ENCODE measurements at regions not wholly inside any gene's neighbourhood (a gene's known extent, or its start where the extent isn't known, plus 50 kb on each side); places are given as distances from the start of the nearest gene placed in this dataset.

GRCh38 chr20:58162986-58163385, 65.5 kb downstream of the ANKRD60 start:
- no peaks in the 10 kb centered on the region for H3K9me3 ChIP-seq (replicated peaks; ENCODE audit: low read length)
- no peaks in the 10 kb centered on the region for H3K27me3 ChIP-seq (ENCODE audit: control insufficient read depth, insufficient read depth, low read length)
- H3K4me1 ChIP-seq (ENCODE audit: control insufficient read depth, insufficient read depth, low read length): peaks cover 18% of the 10 kb centered on the region
- H3K4me3 ChIP-seq (ENCODE audit: low read length): no peak overlapping the region
- H3K4me2 ChIP-seq (ENCODE audit: low read length): no peak overlapping the region
- no peak overlapping the region for H3K9ac ChIP-seq (ENCODE audit: low read depth, low read length)
- no peaks in the 10 kb centered on the region for H3K36me3 ChIP-seq (ENCODE audit: insufficient read depth, low read length)

DNA sequence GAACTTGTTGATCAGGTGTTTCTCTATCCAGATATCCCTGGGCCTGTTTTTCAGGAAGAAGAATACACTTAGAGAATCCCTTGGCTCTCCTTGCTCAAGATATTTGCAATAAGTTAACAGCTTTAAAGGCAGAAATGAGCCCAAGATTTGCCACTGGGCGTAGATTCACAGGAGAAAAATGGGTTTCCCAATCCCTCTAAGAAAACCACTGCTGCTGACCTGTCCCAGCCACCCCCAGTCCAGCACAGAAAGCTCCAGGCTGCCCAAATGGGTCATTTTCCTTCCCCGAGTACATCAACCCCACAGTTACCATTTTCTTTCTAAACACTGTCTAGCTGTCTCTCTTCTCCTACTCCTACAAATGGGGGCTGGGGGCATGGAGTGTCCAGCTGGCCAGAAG, 67.3 kb downstream of the ANKRD60 start:
- Histone ChIP-seq H3K27me3 (ENCODE audit: control insufficient read depth, insufficient read depth, low read length) (peaks cover 2% of the 10 kb centered on the region), H3K4me1 (ENCODE audit: control insufficient read depth, insufficient read depth, low read length) (peaks cover 18% of the 10 kb centered on the region), H3K9me3 (replicated peaks; ENCODE audit: low read length) (no peaks in the 10 kb centered on the region), H3K4me2 (ENCODE audit: low read length) (no peak overlapping the region), H3K9ac (ENCODE audit: low read depth, low read length) (no peak overlapping the region), H3K36me3 (ENCODE audit: insufficient read depth, low read length) (no peaks in the 10 kb centered on the region), H3K4me3 (ENCODE audit: low read length) (no peak overlapping the region)

DNA sequence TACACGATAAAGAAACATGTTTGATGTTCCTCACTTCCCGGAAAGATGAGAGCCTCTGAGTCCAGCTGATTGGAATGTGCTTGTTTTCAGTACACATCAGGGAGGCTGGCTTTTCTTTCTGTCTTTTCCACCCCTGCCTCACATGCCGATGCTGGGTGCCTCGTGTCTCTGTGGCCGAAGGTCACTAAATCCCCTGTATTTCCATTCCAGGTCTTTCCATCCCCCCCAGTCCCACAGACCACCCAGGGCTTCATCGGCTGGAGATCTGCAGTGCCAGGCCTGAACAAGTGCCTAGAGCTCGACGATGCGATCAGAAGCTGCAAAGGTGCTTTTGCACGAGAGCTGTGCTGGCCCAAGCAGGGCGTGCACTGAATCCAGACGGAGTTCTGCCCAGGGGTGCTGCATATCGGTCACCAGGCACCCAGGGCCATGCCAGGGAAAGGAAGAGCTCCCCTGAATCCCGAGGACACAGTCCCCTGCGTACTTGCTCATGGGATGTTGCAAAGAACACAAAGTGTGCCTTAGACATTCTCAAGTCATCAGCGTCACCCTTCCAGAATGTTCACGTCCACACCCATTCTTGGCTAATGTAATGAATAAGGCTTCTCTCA, 67.9 kb downstream of the ANKRD60 start:
- H3K4me3 ChIP-seq (ENCODE audit: low read length): no peak overlapping the region
- H3K4me2 ChIP-seq (ENCODE audit: low read length): peak overlapping the region; percentile 32
- H3K9me3 ChIP-seq (replicated peaks; ENCODE audit: low read length): no peaks in the 10 kb centered on the region
- peak overlapping the region; percentile 57 for H3K9ac ChIP-seq (ENCODE audit: low read depth, low read length)
- peaks cover 2% of the 10 kb centered on the region for H3K27me3 ChIP-seq (ENCODE audit: control insufficient read depth, insufficient read depth, low read length)
- H3K4me1 ChIP-seq (ENCODE audit: control insufficient read depth, insufficient read depth, low read length): peaks cover 18% of the 10 kb centered on the region
- H3K36me3 ChIP-seq (ENCODE audit: insufficient read depth, low read length): no peaks in the 10 kb centered on the region

- no peaks in the 10 kb centered on the region for H3K36me3 ChIP-seq (ENCODE audit: insufficient read depth, low read length)
- no peaks in the 10 kb centered on the region for H3K9me3 ChIP-seq (replicated peaks; ENCODE audit: low read length)
- H3K4me2 ChIP-seq (ENCODE audit: low read length): no peak overlapping the region
- H3K4me1 ChIP-seq (ENCODE audit: control insufficient read depth, insufficient read depth, low read length): peaks cover 6% of the 10 kb centered on the region
- H3K27me3 ChIP-seq (ENCODE audit: control insufficient read depth, insufficient read depth, low read length): peaks cover 25% of the 10 kb centered on the region
- no peak overlapping the region for H3K4me3 ChIP-seq (ENCODE audit: low read length)
- no peak overlapping the region for H3K9ac ChIP-seq (ENCODE audit: low read depth, low read length)
These were observed 73.1 kb downstream of the ANKRD60 start for GRCh38 chr20:58155148-58155925.

- Histone ChIP-seq H3K4me3 (ENCODE audit: low read length) (no peak overlapping the region), H3K36me3 (ENCODE audit: insufficient read depth, low read length) (no peaks in the 10 kb centered on the region), H3K9me3 (replicated peaks; ENCODE audit: low read length) (no peaks in the 10 kb centered on the region), H3K9ac (ENCODE audit: low read depth, low read length) (no peak overlapping the region), H3K27me3 (ENCODE audit: control insufficient read depth, insufficient read depth, low read length) (peaks cover 34% of the 10 kb centered on the region), H3K4me2 (ENCODE audit: low read length) (no peak overlapping the region), H3K4me1 (ENCODE audit: control insufficient read depth, insufficient read depth, low read length) (no peaks in the 10 kb centered on the region)
These were observed 74.3 kb downstream of the ANKRD60 start for GRCh38 chr20:58154113-58154512.

DNA sequence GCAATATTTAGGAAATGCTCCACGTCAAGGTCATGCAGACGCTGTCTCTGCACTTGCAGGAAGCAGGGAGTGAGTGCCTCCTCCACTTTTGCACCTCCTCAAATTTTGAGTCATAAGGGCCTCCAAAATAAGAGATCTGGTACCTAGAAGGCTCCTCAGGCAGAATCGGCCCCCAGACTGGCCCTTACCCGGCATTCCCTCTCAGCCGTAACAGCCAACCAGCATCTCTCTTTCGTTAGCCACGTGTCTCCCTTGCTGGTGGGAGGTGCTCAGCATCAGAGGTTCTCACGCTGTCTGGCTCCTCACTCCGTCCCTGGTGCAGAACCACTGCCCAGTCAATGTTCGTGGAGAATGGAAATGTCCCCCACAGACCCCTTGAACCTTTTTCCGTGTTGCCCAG, 75.3 kb downstream of the ANKRD60 start:
- no peak overlapping the region for H3K9ac ChIP-seq (ENCODE audit: low read depth, low read length)
- no peaks in the 10 kb centered on the region for H3K4me1 ChIP-seq (ENCODE audit: control insufficient read depth, insufficient read depth, low read length)
- peaks cover 38% of the 10 kb centered on the region for H3K27me3 ChIP-seq (ENCODE audit: control insufficient read depth, insufficient read depth, low read length)
- H3K9me3 ChIP-seq (replicated peaks; ENCODE audit: low read length): no peaks in the 10 kb centered on the region
- no peaks in the 10 kb centered on the region for H3K36me3 ChIP-seq (ENCODE audit: insufficient read depth, low read length)
- no peak overlapping the region for H3K4me3 ChIP-seq (ENCODE audit: low read length)
- no peak overlapping the region for H3K4me2 ChIP-seq (ENCODE audit: low read length)

- Histone ChIP-seq H3K4me1 (ENCODE audit: control insufficient read depth, insufficient read depth, low read length) (no peaks in the 10 kb centered on the region), H3K9ac (ENCODE audit: low read depth, low read length) (no peak overlapping the region), H3K27me3 (ENCODE audit: control insufficient read depth, insufficient read depth, low read length) (peaks cover 46% of the 10 kb centered on the region), H3K4me3 (ENCODE audit: low read length) (no peak overlapping the region), H3K36me3 (ENCODE audit: insufficient read depth, low read length) (no peaks in the 10 kb centered on the region), H3K9me3 (replicated peaks; ENCODE audit: low read length) (no peaks in the 10 kb centered on the region), H3K4me2 (ENCODE audit: low read length) (no peak overlapping the region)
These were observed 77.7 kb downstream of the ANKRD60 start for GRCh38 chr20:58150772-58151171.

DNA sequence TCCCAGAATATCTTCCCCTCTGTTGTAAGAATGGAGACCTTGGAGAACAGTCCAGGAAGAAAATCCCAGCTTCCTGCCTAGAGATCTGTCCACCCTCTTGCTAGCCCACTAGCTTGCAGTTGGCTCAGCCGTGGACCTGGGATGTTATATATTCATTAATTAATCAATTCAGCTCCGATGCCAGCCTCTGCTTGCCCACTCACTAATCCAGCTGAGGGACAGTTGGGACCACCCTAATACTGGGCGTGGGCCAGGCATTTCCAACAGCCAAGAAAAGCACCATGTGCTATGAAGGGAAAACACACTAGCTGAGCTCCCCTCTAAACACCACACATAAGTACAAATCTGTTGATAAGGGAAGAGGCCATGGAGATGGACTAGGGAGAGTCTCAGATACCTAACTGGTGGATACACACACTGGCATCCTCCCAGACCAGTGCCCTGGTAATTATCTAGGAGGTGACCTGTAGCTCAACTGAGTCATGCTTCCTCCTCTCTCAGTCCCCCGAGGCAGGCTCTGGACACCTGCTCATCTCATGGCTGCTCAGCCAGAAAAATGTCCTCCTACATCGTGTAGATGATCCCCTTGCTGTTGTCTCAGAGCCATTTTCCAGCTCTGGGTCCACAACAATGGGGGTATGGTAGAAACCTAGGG, 78.9 kb downstream of the ANKRD60 start:
- Histone ChIP-seq H3K9ac (ENCODE audit: low read depth, low read length) (no peak overlapping the region), H3K9me3 (replicated peaks; ENCODE audit: low read length) (no peaks in the 10 kb centered on the region), H3K4me3 (ENCODE audit: low read length) (no peak overlapping the region), H3K4me1 (ENCODE audit: control insufficient read depth, insufficient read depth, low read length) (no peaks in the 10 kb centered on the region), H3K36me3 (ENCODE audit: insufficient read depth, low read length) (no peaks in the 10 kb centered on the region), H3K4me2 (ENCODE audit: low read length) (no peak overlapping the region), H3K27me3 (ENCODE audit: control insufficient read depth, insufficient read depth, low read length) (peaks cover 44% of the 10 kb centered on the region)

DNA sequence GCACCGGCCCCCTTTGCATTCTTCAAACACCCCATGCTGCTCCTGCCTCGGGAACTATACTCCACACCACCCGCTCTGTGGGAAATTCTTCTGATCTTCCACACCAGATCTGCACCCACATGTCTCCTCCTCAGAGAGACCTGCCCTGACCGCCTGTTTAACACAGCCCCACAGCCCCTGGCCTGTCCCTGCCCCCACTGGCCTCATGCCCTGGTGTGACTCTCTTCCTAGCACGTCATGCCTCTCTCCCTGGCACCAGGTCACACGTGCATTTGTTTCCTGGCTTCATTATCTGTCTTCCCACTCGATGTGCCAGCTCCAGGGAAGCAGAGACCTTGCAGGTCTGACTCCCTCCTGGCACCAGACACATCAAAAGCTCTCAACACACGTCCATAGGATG, 79.6 kb downstream of the ANKRD60 start:
- H3K9me3 ChIP-seq (replicated peaks; ENCODE audit: low read length): no peaks in the 10 kb centered on the region
- H3K36me3 ChIP-seq (ENCODE audit: insufficient read depth, low read length): no peaks in the 10 kb centered on the region
- H3K4me3 ChIP-seq (ENCODE audit: low read length): no peak overlapping the region
- no peak overlapping the region for H3K4me2 ChIP-seq (ENCODE audit: low read length)
- H3K9ac ChIP-seq (ENCODE audit: low read depth, low read length): no peak overlapping the region
- H3K4me1 ChIP-seq (ENCODE audit: control insufficient read depth, insufficient read depth, low read length): no peaks in the 10 kb centered on the region
- H3K27me3 ChIP-seq (ENCODE audit: control insufficient read depth, insufficient read depth, low read length): peaks cover 40% of the 10 kb centered on the region

DNA sequence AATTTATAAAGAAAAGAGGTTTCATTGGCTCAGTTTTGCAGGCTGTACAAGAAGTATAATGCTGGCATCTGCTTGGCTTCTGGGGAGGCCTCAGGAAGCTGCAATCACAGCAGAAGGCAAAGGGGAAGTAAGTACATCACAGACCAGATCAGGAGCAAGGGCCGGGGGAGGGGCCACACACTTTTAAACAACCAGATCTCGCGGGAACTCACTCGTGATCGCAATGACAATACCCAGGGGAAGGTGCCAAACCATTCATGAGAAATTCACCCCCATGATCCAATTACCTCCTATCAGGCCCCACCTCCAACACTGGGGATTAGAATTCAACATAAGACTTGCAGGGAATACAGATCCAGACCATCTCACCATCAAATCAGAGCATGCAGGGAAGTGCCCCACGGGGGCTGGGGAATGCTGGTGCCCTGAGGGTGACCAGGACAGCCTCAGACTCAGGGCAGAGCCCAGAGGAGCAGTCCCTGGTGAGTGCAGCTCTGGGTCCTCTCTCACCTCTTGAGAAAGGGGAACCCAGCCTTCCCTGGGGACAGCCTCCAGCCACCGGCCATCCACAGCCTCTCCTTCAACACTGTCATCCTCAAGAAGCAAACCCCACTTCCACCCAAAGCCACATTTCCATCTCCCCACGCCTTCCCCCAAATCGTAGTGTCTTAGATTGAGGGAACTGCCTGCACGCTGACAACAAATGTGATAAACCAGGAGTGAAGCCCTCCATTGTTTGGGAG, 80.7 kb downstream of the ANKRD60 start:
- H3K36me3 ChIP-seq (ENCODE audit: insufficient read depth, low read length): no peaks in the 10 kb centered on the region
- H3K4me2 ChIP-seq (ENCODE audit: low read length): no peak overlapping the region
- no peaks in the 10 kb centered on the region for H3K9me3 ChIP-seq (replicated peaks; ENCODE audit: low read length)
- no peaks in the 10 kb centered on the region for H3K4me1 ChIP-seq (ENCODE audit: control insufficient read depth, insufficient read depth, low read length)
- H3K9ac ChIP-seq (ENCODE audit: low read depth, low read length): no peak overlapping the region
- peaks cover 31% of the 10 kb centered on the region for H3K27me3 ChIP-seq (ENCODE audit: control insufficient read depth, insufficient read depth, low read length)
- no peak overlapping the region for H3K4me3 ChIP-seq (ENCODE audit: low read length)

DNA sequence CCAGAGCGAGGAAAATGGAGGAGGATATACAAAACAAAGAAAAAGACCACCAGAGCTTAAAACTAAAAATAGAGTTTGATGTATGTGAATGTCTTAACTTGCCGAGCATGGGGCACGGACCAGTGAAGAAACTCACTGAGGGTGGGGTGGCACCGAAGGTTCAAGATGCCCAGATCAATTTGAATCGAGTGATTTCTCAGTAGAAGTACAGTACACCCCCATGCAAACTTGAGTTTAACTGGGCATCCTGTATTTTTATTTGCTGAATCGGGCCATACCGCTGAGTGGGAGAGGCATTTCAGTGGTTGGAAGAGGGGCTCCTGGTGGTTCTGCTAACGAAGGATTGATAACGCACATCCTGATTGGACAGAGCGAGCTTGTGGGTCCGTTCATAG, 81.7 kb downstream of the ANKRD60 start:
- H3K4me1 ChIP-seq (ENCODE audit: control insufficient read depth, insufficient read depth, low read length): no peaks in the 10 kb centered on the region
- H3K36me3 ChIP-seq (ENCODE audit: insufficient read depth, low read length): no peaks in the 10 kb centered on the region
- H3K9ac ChIP-seq (ENCODE audit: low read depth, low read length): no peak overlapping the region
- no peak overlapping the region for H3K4me2 ChIP-seq (ENCODE audit: low read length)
- H3K27me3 ChIP-seq (ENCODE audit: control insufficient read depth, insufficient read depth, low read length): peaks cover 31% of the 10 kb centered on the region
- no peak overlapping the region for H3K4me3 ChIP-seq (ENCODE audit: low read length)
- H3K9me3 ChIP-seq (replicated peaks; ENCODE audit: low read length): no peaks in the 10 kb centered on the region
